ENCODE measurements at regions not wholly inside any gene's neighbourhood (a gene's known extent, or its start where the extent isn't known, plus 50 kb on each side); places are given as distances from the start of the nearest gene placed in this dataset.

- Histone ChIP-seq H3K36me3 (ENCODE audit: insufficient read depth, low read length) (no peaks in the 10 kb centered on the region), H3K9ac (ENCODE audit: insufficient read length) (no peak overlapping the region), H3K27ac (no peak overlapping the region), H3K4me3 (no peak overlapping the region), H3K9me3 (ENCODE audit: low read depth, low read length) (no peaks in the 10 kb centered on the region)
- TF ChIP-seq POLR2AphosphoS5 (IDR thresholded peaks at IDR 0.05; ENCODE audit: borderline replicate concordance, low read depth, low read length), result no peak
- no peak for TF ChIP-seq FOXP2 (optimal IDR thresholded peaks at IDR 0.05; ENCODE audit: control extremely low read depth, extremely low read length, insufficient read depth)
- no peak for TF ChIP-seq EZH2 (IDR thresholded peaks at IDR 0.05)
- DNase-seq (ENCODE audit: low read depth, low spot score), result no peak
Observed at GRCh38 chr9:80028501-80028900, 456.7 kb downstream of the TLE4 start.

DNA sequence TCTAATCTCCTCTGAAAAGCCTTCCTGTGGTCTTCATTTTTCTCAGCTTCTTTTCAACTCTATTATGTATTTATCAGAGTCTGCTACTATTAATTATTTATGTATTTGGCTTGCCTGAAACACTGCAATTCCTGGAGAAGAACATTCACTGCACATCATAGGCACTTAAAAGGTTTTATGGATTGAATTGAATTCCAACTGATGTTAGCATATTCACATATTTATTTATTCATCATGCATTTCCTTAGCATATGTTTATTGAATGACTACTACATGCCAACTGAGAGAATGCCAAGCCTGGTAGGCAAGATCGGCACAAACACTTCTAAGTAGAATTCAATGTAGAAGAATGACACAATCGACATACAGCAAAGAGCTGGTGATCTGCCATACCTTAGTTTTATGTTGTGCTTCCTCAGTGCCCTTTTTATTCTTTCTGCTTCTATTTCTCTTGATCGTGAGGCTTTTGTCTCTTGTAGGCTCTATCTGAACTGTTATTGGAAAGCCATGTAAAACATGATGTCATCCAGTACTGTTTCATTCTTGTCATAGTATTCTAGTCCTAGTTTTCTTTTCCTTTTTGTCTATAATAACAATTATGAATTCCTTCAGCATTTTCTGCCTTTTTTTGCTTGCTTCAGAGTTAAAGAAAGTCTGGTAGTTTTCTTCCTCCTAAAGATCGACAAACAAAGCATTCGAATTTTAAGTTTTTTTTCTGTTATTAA lies 454.2 kb downstream of the TLE4 start:
- no peak for DNase-seq (ENCODE audit: low read depth, low spot score)
- TF ChIP-seq POLR2AphosphoS5 (IDR thresholded peaks at IDR 0.05; ENCODE audit: borderline replicate concordance, low read depth, low read length) (no peak), EZH2 (IDR thresholded peaks at IDR 0.05) (no peak)

DNA sequence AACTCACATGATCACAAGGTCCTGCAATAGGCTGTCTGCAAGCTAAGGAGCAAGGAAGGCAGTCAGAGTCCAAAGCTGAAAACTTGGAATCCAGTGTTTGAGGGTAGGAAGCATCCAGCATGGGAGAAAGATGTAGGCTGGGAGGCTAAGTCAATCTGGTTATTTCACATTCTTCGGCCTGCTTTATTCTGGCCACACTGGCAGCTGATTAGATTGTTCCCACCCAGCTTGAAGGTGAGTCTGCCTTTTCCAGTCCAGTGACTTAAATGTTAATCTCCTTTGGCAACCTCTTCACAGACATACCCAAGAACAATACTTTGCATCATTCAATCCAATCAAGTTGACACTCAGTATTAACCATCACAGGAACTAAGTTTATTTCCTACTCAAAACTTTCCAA lies 453.4 kb downstream of the TLE4 start:
- H3K9ac ChIP-seq (ENCODE audit: insufficient read length), result no peak overlapping the region
- H3K36me3 ChIP-seq (ENCODE audit: insufficient read depth, low read length), result no peaks in the 10 kb centered on the region
- no peaks in the 10 kb centered on the region for H3K9me3 ChIP-seq (ENCODE audit: low read depth, low read length)
- no peak for DNase-seq (ENCODE audit: low read depth, low spot score)
- H3K27ac ChIP-seq, result no peak overlapping the region
- H3K4me3 ChIP-seq, result no peak overlapping the region
- TF ChIP-seq POLR2AphosphoS5 (IDR thresholded peaks at IDR 0.05; ENCODE audit: borderline replicate concordance, low read depth, low read length), result no peak
- TF ChIP-seq EZH2 (IDR thresholded peaks at IDR 0.05), result no peak
- TF ChIP-seq FOXP2 (optimal IDR thresholded peaks at IDR 0.05; ENCODE audit: control extremely low read depth, extremely low read length, insufficient read depth), result no peak

More for the DNA sequence above, 454.2 kb downstream of the TLE4 start:
- no peak overlapping the region for H3K4me3 ChIP-seq
- H3K9me3 ChIP-seq (ENCODE audit: low read depth, low read length), result no peaks in the 10 kb centered on the region
- H3K9ac ChIP-seq (ENCODE audit: insufficient read length), result no peak overlapping the region
- no peak overlapping the region for H3K27ac ChIP-seq
- no peaks in the 10 kb centered on the region for H3K36me3 ChIP-seq (ENCODE audit: insufficient read depth, low read length)

- no peak for TF ChIP-seq POLR2AphosphoS5 (IDR thresholded peaks at IDR 0.05; ENCODE audit: borderline replicate concordance, low read depth, low read length)
- no peak for TF ChIP-seq FOXP2 (optimal IDR thresholded peaks at IDR 0.05; ENCODE audit: control extremely low read depth, extremely low read length, insufficient read depth)
- no peak for TF ChIP-seq EZH2 (IDR thresholded peaks at IDR 0.05)
- Histone ChIP-seq H3K9me3 (ENCODE audit: low read depth, low read length) (no peaks in the 10 kb centered on the region), H3K4me3 (no peak overlapping the region), H3K27ac (no peak overlapping the region), H3K36me3 (ENCODE audit: insufficient read depth, low read length) (no peaks in the 10 kb centered on the region), H3K9ac (ENCODE audit: insufficient read length) (no peak overlapping the region)
- no peak for DNase-seq (ENCODE audit: low read depth, low spot score)
Observed at GRCh38 chr9:80020530-80020929, 448.8 kb downstream of the TLE4 start.

DNA sequence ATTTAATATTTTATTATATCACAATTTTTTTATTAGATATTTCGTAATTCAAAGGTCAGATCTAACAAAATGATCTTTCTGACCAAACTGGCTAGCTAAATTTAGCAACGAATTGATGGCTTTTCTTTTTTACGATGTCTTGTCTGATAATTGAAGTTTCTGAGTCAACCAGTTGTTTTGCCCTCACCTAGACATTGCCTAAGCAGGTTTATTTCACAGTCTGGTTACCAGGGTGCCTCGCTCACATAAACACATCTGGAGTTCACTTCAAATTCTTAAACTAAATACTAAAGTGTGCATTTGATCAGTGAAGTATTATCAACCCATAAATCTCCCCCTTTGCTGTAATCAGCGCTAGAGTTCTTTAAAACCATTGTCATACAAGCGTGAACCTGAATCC lies 448.3 kb downstream of the TLE4 start:
- Histone ChIP-seq H3K4me3 (no peak overlapping the region), H3K9me3 (ENCODE audit: low read depth, low read length) (no peaks in the 10 kb centered on the region), H3K9ac (ENCODE audit: insufficient read length) (no peak overlapping the region), H3K36me3 (ENCODE audit: insufficient read depth, low read length) (no peaks in the 10 kb centered on the region), H3K27ac (no peak overlapping the region)
- no peak for DNase-seq (ENCODE audit: low read depth, low spot score)
- TF ChIP-seq EZH2 (IDR thresholded peaks at IDR 0.05) (no peak), POLR2AphosphoS5 (IDR thresholded peaks at IDR 0.05; ENCODE audit: borderline replicate concordance, low read depth, low read length) (no peak), FOXP2 (optimal IDR thresholded peaks at IDR 0.05; ENCODE audit: control extremely low read depth, extremely low read length, insufficient read depth) (no peak)

- H3K4me3 ChIP-seq, result no peak overlapping the region
- H3K27ac ChIP-seq, result no peak overlapping the region
- TF ChIP-seq POLR2AphosphoS5 (IDR thresholded peaks at IDR 0.05; ENCODE audit: borderline replicate concordance, low read depth, low read length) (no peak), FOXP2 (optimal IDR thresholded peaks at IDR 0.05; ENCODE audit: control extremely low read depth, extremely low read length, insufficient read depth) (no peak), EZH2 (IDR thresholded peaks at IDR 0.05) (no peak)
- no peaks in the 10 kb centered on the region for H3K9me3 ChIP-seq (ENCODE audit: low read depth, low read length)
- DNase-seq (ENCODE audit: low read depth, low spot score), result no peak
- no peak overlapping the region for H3K9ac ChIP-seq (ENCODE audit: insufficient read length)
- no peaks in the 10 kb centered on the region for H3K36me3 ChIP-seq (ENCODE audit: insufficient read depth, low read length)
Observed at GRCh38 chr9:80013891-80014290, 442.1 kb downstream of the TLE4 start.

DNA sequence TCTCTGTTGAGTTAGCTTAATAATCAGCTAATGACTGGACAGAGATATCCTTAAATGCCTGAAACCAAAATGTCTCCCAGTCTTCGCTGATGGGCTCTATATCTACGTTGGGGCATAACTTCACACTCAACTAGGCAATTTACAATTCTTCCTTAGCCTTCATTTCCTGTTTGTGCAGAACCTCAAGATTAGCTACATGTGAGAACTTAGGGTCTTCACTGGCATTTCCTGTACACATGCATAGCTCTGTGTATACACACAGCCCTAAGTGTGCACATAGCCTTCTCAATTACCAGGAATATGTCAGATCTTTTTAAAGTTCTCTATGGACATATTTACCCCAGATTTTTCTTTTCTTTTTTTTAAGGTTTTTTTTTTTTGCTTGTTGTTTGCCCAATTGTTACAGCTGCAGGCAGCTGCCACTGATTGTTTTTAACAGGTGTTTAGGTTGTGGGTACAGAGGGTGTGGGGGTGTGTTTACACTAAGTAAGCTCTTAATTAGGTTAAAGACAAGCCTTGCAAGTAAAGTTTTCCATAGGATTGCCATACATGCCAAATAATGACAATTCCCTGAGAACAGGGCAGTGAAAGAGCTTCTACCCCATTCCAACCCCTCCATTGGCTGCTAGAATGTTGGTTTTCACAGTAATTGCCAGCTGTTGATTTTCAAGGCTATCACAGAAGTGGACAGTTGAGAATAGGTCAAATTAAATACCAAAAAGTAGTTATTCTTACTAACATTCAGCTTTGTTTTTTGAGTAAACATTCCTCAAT lies 441.0 kb downstream of the TLE4 start:
- Histone ChIP-seq H3K4me3 (no peak overlapping the region), H3K27ac (no peak overlapping the region), H3K36me3 (ENCODE audit: insufficient read depth, low read length) (no peaks in the 10 kb centered on the region), H3K9ac (ENCODE audit: insufficient read length) (no peak overlapping the region), H3K9me3 (ENCODE audit: low read depth, low read length) (no peaks in the 10 kb centered on the region)
- DNase-seq (ENCODE audit: low read depth, low spot score), result no peak
- no peak for TF ChIP-seq FOXP2 (optimal IDR thresholded peaks at IDR 0.05; ENCODE audit: control extremely low read depth, extremely low read length, insufficient read depth)

DNA sequence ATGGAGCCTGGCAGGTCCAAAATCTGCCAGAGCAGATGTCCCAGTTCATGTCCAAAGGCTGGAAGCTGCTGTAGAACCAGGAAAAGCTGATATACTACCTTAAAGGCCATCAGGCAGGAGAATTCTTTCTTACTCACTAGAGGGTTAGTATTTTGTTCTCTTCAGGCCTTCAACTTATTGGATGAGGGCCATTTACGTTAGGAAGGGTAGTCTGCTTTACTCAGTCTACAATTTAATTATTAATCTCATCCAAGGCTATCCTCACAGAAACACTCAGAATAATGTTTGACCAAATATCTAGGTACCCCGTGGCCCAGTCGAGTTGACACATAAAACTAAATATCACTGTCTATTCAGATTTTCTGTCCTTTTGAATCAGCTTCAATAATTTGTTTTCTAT lies 437.4 kb downstream of the TLE4 start:
- H3K36me3 ChIP-seq (ENCODE audit: insufficient read depth, low read length), result no peaks in the 10 kb centered on the region
- DNase-seq (ENCODE audit: low read depth, low spot score), result no peak
- H3K27ac ChIP-seq, result no peak overlapping the region
- no peaks in the 10 kb centered on the region for H3K9me3 ChIP-seq (ENCODE audit: low read depth, low read length)
- TF ChIP-seq POLR2AphosphoS5 (IDR thresholded peaks at IDR 0.05; ENCODE audit: borderline replicate concordance, low read depth, low read length), result no peak
- no peak for TF ChIP-seq FOXP2 (optimal IDR thresholded peaks at IDR 0.05; ENCODE audit: control extremely low read depth, extremely low read length, insufficient read depth)
- TF ChIP-seq EZH2 (IDR thresholded peaks at IDR 0.05), result no peak
- H3K9ac ChIP-seq (ENCODE audit: insufficient read length), result no peak overlapping the region
- no peak overlapping the region for H3K4me3 ChIP-seq
